AG10803 (cell line): ENCODE measurements at regions not wholly inside any gene's neighbourhood (a gene's known extent, or its start where the extent isn't known, plus 50 kb on each side); places are given as distances from the start of the nearest gene placed in this dataset.

ENCODE experiments used
- DNase-seq: peaks from one replicate; pipeline ENCODE4 v3.0.0; 2010; ENCODE audit warnings: low read depth
- H3K4me3 ChIP-seq: 2 replicates; pipeline ENCODE4 v1.5.1; 2011; ENCODE audit warnings: mild to moderate bottlenecking, low read length, control low read depth
- CTCF ChIP-seq: conservative IDR thresholded peaks from 2 replicates; pipeline ENCODE4 v1.5.1; 2011; ENCODE audit warnings: mild to moderate bottlenecking, low read length, control low read depth, inconsistent platforms

DNA sequence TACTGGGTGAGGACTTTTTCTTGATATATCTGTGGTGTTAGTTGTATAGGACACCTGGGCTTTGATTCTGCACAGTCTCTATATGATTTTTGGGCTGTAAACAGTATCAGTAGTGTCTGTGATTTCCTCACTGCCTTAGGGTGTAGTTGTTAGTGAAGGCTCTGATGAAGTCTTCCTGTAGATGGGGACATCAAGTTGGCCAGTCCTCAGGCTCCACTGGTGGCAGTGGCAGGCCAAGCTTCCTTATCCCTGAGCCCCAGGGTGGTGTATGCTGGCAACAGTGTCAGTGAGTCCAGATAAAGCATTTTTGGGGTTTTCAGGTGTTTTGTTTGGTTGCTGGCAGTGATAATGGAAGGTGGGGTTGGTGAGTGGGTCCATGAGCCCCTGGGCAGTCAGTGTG lies 961.4 kb downstream of the DSC3 start:
- DNase-seq: no peak
- no peak for TF ChIP-seq CTCF
- no peak overlapping the region for H3K4me3 ChIP-seq

- H3K4me3 ChIP-seq: no peak overlapping the region
- TF ChIP-seq CTCF: no peak
- no peak for DNase-seq
Measured at GRCh38 chr18:30072609-30073385, 969.7 kb downstream of the DSC3 start.

DNA sequence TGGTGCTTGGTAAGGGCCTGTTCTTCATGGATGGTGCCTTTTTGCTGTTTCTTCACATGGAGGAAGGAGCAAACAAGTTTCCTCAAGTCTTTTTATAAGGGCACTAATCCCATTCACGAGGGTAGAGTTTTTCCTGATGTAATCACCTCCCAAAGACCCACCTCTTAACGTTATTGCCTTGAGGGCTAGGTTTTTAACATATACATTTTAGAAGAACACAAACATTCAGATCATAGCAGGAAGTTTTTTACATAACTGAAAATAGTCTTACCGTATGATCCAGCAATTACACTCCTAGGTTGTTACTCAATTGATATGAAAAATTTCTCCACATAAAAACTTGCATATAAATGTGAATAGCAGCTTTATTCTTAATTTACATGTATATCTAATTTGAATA lies 976.3 kb downstream of the DSC3 start:
- no peak overlapping the region for H3K4me3 ChIP-seq
- no peak for TF ChIP-seq CTCF
- no peak for DNase-seq

DNA sequence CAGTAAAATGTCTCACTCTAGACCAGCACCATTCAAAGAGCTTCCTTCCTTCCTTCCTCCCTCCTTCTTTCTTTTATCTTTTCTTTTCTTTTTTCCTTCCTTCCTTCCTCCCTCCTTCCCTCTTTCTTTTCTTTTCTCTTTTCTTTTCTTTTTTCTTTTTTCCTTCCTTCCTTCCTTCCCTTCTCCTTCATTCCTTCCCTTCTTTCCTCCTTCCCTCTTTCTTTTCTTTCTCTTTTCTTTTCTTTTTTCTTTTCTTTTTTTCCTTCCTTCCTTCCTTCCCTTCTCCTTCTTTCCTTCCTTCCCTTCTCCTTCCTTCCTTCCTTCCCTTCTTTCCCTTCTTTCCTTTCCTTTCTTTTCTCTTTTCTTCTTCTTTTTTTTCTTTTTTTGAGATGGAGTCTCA lies 985.1 kb downstream of the DSC3 start:
- DNase-seq: no peak
- no peak for TF ChIP-seq CTCF
- no peak overlapping the region for H3K4me3 ChIP-seq

DNA sequence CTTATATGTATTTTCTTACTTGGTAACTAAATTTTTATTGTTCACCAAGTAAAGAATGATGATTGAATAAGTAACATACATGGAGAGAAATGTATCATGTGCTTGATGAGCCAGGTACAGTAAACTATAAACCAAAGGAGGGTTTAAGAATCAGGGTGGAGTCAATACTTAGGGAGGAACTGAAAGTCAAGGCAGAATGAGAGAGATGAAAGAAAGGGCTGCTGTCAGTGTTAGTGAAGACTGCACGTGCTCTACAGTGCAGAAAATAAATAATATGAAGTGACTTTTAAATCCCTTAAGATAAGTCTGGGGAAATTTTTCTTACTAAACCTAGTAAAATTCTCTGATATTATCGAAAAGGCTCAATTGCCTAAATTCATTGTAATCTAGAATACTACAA lies 986.0 kb downstream of the DSC3 start:
- no peak for TF ChIP-seq CTCF
- no peak overlapping the region for H3K4me3 ChIP-seq
- DNase-seq: no peak

DNA sequence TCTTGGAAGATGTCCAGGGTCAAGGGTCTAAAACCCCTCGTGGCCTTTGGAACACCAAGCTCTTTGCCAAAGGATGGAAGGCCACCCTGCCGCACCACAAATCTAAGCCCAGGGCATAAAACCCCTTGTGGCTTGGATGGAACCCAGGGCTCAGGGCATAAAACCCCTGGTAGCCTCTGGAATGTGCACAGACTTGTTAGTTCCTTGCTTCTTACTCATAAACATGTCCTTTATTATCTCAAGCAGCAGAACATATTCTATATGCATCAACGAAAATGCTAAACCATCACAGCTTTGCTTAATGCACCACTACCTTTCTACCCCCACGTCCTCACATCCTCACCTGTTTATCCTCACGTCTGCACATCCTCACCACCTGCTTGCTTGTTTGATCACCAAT lies 998.0 kb downstream of the DSC3 start:
- DNase-seq: no peak
- no peak for TF ChIP-seq CTCF
- no peak overlapping the region for H3K4me3 ChIP-seq

DNA sequence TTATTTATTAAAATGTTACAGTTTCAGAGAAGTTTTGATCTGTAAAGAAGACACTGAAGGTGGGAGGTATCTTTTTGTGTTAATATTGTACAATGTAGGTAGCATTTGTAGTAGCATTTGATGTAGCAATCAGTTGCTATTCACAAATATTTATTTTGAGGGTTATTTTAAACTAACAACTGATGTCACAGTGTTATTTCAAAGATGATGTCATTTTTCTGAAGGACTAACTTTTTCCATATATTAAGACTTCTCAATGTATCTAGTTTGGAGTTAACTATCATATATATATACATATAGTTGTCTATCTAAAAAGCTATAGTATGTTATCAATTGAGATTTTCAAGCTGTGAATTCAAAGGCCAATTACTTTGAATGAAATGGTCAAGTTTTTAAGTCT lies 1003.3 kb downstream of the DSC3 start:
- DNase-seq: no peak
- no peak overlapping the region for H3K4me3 ChIP-seq
- no peak for TF ChIP-seq CTCF
